ENCODE measurements at regions not wholly inside any gene's neighbourhood (a gene's known extent, or its start where the extent isn't known, plus 50 kb on each side); places are given as distances from the start of the nearest gene placed in this dataset.

DNA sequence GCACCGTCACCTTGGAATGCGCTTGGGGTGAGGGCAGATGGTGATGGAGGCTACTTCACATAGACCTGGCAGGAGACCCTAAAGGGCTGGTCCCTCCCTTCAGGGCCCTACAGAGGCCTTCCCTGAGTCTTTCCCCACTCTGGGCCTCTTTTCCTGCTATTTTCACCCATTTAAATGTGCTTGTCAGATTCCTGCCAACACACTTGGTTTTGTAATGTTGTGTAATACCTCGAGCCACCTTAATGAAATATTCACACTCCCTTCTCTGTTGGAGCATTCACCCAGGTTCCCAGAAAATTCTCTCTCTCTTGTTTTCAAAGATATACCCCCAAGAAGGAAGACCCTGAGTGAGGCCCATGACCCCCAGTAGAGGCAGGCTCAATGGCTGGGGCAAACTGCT lies 456.6 kb upstream of the DYNLRB2 start:
- no peaks in the 10 kb centered on the region for H3K27me3 Mint-ChIP-seq
- no peaks in the 10 kb centered on the region for H3K4me1 Mint-ChIP-seq (ENCODE audit: low read depth)
- no peaks in the 10 kb centered on the region for H3K36me3 Mint-ChIP-seq (ENCODE audit: low read depth)
- no peak overlapping the region for H3K27ac Mint-ChIP-seq
- no peak overlapping the region for H3K4me3 Mint-ChIP-seq
- no peaks in the 10 kb centered on the region for H3K9me3 Mint-ChIP-seq

DNA sequence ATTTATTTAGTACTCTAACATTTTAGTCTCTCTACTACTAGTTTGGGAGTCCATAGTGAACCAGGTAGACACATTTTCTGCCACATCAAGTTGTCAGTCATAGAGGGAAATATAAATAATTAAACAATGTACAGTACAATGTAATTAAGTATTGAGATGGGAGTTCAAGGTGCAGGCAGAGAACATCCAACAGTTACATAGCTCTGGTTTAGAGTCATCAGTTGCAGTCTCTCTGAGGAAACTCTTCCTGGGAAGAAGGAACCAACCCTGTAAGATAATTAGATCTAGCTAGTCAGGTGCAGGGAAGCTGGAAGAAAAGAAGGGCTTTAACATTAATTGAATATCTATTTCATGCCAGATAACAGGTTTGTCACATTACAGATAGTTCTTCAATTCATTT lies 457.9 kb upstream of the DYNLRB2 start:
- H3K36me3 Mint-ChIP-seq (ENCODE audit: low read depth), result no peaks in the 10 kb centered on the region
- no peaks in the 10 kb centered on the region for H3K27me3 Mint-ChIP-seq
- no peak overlapping the region for H3K27ac Mint-ChIP-seq
- H3K9me3 Mint-ChIP-seq, result no peaks in the 10 kb centered on the region
- no peak overlapping the region for H3K4me3 Mint-ChIP-seq
- no peaks in the 10 kb centered on the region for H3K4me1 Mint-ChIP-seq (ENCODE audit: low read depth)

DNA sequence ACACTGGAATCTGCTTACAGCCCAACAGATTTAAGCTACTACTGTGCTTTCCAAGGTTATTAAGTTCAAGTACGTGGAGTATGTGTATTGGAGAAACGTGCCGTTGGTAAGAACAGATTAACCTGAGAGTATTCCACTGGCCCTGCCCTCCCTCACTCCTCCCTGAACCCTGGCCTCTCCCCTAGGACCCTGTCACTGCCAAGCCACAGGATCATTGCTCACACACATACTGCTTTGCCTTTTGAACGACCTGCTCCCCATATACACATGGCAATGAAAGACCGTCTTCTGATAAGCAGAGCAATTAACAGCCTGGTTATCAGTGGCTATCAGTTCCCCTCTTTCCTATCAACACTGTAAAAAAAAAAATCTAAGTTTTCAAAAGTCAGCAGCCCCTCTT lies 458.9 kb upstream of the DYNLRB2 start:
- Mint-ChIP-seq H3K4me1 (ENCODE audit: low read depth) (no peaks in the 10 kb centered on the region), H3K27me3 (no peaks in the 10 kb centered on the region), H3K4me3 (no peak overlapping the region), H3K36me3 (ENCODE audit: low read depth) (no peaks in the 10 kb centered on the region), H3K9me3 (no peaks in the 10 kb centered on the region), H3K27ac (no peak overlapping the region)

DNA sequence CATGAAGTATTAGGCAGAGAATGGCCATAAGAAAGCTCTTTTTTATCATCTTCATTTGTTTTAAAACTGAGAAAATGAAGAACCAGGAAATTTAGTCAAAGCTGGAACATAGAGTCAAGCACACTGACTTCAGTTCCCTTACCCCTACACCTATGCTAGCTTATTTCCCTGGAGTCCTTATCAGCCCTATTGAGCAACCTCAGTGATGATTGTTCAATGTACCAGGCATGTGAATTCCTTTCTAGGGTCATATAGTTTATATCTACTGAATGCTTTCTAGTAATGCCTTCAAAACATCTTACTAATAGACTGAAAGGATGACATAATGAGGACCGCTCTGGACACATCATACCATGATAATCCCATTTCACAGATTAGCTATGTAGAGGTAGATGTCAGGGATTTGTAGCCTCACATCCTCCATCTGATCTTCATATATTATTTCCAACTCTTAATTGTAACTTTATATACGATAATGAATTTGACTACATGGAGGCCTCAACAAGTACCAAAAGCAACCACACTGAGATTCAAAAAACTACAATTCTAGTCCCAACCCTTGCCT lies 460.4 kb upstream of the DYNLRB2 start:
- H3K4me1 Mint-ChIP-seq (ENCODE audit: low read depth), result no peaks in the 10 kb centered on the region
- no peaks in the 10 kb centered on the region for H3K27me3 Mint-ChIP-seq
- H3K4me3 Mint-ChIP-seq, result no peak overlapping the region
- no peaks in the 10 kb centered on the region for H3K9me3 Mint-ChIP-seq
- no peaks in the 10 kb centered on the region for H3K36me3 Mint-ChIP-seq (ENCODE audit: low read depth)
- H3K27ac Mint-ChIP-seq, result no peak overlapping the region

DNA sequence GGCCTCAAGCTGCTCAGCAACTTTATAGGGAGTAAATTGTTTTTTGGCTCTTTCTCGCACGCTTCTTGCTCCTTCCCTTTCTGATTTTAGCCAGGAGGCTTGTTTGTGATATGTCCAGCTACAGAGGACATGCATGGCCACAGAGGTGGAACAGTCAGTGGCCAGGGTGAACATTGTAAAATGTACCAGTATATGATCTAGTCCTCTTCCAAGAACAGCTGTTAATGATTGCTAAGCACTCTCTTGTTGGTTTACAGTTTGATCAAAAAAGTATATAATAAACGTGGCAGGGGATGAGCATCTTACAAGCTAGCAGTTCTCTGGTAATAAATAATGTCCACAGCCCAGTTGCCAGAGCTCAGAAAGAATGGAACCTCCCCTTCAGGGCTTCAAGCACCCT lies 461.7 kb upstream of the DYNLRB2 start:
- Mint-ChIP-seq H3K4me1 (ENCODE audit: low read depth) (no peaks in the 10 kb centered on the region), H3K4me3 (no peak overlapping the region), H3K9me3 (no peaks in the 10 kb centered on the region), H3K36me3 (ENCODE audit: low read depth) (no peaks in the 10 kb centered on the region), H3K27me3 (no peaks in the 10 kb centered on the region), H3K27ac (no peak overlapping the region)

DNA sequence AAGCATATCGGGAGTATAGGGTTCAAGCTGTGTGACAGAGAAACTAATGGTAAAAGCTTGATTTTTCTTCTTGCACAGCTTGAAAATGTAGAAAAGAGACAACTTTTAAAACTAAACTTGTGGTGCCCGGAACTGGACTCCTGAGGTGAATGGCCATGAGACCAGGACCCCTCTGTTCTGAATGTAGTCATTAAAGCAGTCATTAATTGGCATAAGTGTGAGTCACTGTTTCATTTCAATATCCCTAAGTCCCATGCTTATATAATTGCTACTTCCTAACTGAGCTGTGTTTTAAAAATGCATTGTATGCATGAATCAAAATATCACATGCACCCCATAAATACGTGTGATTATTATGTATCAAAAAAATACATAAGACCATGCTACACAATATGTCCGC lies 463.1 kb upstream of the DYNLRB2 start:
- H3K36me3 Mint-ChIP-seq (ENCODE audit: low read depth), result no peaks in the 10 kb centered on the region
- H3K4me1 Mint-ChIP-seq (ENCODE audit: low read depth), result no peaks in the 10 kb centered on the region
- no peaks in the 10 kb centered on the region for H3K27me3 Mint-ChIP-seq

DNA sequence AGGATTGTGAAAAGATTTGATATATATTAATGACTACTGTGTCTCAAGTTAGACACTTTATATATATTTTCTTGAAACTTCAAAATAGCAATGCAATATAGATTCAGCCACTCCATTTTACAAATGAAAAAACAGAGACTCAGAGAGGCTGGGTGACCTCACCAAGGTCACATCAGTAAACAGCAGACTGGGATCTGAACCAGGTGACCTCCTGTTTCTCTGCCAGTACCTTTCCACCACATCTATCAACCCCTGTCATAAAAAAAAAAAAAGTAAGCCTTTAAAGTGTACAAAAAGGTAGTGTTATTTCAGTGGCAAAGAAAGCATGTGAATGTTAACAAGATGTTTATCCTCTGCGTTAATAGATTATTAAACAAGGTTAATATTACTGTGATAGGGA lies 466.5 kb upstream of the DYNLRB2 start:
- H3K4me3 Mint-ChIP-seq, result no peak overlapping the region
- no peak overlapping the region for H3K27ac Mint-ChIP-seq
- no peaks in the 10 kb centered on the region for H3K9me3 Mint-ChIP-seq
- H3K27me3 Mint-ChIP-seq, result no peaks in the 10 kb centered on the region
- H3K4me1 Mint-ChIP-seq (ENCODE audit: low read depth), result no peaks in the 10 kb centered on the region
- H3K36me3 Mint-ChIP-seq (ENCODE audit: low read depth), result no peaks in the 10 kb centered on the region

More for the DNA sequence above, 463.1 kb upstream of the DYNLRB2 start:
- Mint-ChIP-seq H3K4me3 (no peak overlapping the region), H3K27ac (no peak overlapping the region), H3K9me3 (no peaks in the 10 kb centered on the region)

DNA sequence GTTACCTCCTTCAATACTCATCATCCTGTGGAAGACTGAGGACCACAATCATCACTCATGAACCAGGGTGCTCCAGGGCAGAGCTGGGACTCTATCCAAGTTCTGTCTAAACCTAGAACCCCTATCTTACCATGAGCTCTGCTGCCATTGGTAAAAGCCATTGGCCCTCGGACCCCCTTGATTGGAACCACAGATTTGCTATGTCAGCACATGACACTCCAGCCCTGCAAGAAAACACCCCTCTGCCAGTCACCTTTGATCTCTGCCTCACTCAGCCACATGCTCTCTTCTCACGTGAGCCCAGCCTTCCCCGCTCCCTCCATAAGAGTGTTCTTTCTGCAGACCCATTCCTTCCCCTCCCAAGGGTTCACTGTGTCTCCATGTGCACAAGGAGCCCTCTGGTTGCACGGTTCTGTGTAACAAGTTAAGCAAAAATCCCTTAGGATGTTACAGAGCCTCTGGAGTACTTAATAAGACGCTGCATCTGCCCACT lies 468.8 kb upstream of the DYNLRB2 start:
- Mint-ChIP-seq H3K4me3 (no peak overlapping the region), H3K9me3 (no peaks in the 10 kb centered on the region), H3K36me3 (ENCODE audit: low read depth) (no peaks in the 10 kb centered on the region), H3K27ac (no peak overlapping the region), H3K27me3 (no peaks in the 10 kb centered on the region), H3K4me1 (ENCODE audit: low read depth) (no peaks in the 10 kb centered on the region)

DNA sequence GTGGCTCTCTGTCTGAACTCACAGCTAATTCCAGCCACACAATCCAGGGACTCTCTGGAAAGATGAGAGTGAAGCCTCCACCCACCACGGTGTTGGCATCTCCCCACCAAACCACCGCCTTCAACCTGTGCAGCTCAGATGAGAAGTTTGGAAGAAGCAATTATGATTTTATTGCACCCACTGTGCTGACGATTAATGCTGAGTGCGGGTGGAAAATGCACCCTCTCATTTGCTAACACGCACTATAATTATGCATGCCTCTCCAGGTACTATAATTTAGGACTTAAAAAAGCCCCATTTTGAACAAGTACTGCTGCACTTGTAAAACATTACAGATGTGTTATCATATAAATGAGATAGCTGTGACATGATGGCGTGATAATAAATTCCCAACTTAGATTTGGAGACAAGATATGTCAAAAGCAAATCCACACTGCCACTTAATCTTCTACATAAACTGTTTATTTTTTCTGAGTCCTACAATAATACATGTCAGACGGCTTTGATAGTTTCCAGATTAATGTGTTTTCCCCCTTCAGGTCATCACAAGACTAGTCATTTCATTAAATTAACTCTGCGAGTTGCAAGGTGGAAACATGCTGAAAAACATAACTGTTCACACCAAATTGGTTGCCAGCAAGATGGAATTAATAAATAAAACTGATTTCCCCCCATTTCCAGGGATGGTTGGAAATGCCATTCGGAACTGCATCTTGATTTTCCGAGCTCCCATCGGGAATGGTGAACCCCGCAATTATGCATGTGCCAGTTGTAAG lies 466.5 kb upstream of the MAF start:
- Mint-ChIP-seq H3K4me1 (ENCODE audit: low read depth) (no peaks in the 10 kb centered on the region), H3K27me3 (no peaks in the 10 kb centered on the region), H3K36me3 (ENCODE audit: low read depth) (no peaks in the 10 kb centered on the region), H3K9me3 (no peaks in the 10 kb centered on the region), H3K4me3 (no peak overlapping the region), H3K27ac (no peak overlapping the region)

DNA sequence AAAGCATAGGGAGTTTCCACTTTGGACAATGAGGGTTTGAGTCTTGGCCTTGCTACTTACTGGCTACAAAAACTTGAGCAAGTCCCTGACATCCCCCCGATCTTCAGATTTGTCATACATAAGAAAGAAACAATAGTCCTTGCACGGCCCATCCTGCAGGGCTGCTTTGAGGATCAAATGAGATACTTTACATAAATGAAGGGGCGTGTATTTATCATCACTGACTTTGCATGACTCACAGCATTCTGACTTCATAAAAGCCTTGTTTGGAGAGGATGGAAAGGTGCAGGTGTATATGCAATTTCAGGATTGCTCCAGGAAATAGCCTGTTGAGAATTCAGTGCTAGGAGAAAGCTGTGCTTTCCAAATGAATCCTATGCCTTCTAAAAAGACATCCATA lies 465.0 kb upstream of the MAF start:
- H3K27me3 Mint-ChIP-seq, result no peaks in the 10 kb centered on the region
- H3K36me3 Mint-ChIP-seq (ENCODE audit: low read depth), result no peaks in the 10 kb centered on the region
- H3K4me3 Mint-ChIP-seq, result no peak overlapping the region
- no peaks in the 10 kb centered on the region for H3K9me3 Mint-ChIP-seq
- H3K4me1 Mint-ChIP-seq (ENCODE audit: low read depth), result no peaks in the 10 kb centered on the region
- H3K27ac Mint-ChIP-seq, result no peak overlapping the region

DNA sequence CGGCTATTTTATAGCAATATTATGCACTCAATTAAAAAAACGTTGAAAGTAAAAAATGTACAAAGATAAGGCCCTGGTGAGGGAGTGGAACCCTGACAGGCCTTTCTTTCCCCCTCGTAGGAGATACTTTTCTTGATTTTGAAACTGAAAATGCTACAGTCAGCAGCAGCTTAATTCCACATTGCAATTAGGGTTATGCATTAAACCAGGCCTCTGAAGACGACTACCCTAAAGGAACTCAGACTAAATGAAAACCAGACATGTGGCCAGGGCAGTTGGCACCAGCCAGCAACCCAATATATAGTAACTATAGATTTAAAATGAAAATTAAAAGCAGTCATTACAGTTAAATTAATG lies 463.2 kb upstream of the MAF start:
- no peak overlapping the region for H3K27ac Mint-ChIP-seq
- no peaks in the 10 kb centered on the region for H3K36me3 Mint-ChIP-seq (ENCODE audit: low read depth)

DNA sequence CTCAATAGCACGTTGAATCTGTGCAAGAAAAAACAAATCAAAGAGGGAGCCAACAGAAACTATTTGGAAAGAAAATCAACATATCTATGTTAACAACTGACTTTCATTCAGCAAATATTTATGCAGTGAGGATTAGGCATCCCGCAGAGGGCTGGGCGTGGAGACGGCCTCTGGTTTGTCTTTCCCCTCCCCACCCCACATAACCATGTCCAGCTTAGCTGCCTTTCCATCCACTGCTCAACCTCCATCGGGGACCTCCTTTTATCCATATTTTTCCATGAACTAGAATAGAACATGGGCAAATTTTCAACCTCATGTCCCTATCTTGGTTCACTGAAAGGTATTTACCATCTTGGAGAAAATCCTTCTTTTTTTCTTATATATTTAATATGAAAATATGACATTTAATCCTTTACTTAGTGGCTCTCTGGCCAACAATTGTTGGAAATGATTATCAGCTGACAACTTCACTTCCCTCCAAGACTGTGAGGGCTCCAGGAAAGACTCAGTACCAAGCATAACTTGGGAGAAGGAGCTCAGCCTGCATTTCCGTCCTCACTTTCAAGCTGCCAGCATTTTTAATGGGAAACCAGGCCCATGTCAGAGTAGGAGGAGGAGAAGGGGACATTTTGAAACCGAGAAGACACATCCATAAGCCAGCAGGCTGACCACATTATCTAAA lies 462.6 kb upstream of the MAF start:
- Mint-ChIP-seq H3K27ac (no peak overlapping the region), H3K4me1 (ENCODE audit: low read depth) (no peaks in the 10 kb centered on the region), H3K4me3 (no peak overlapping the region), H3K9me3 (no peaks in the 10 kb centered on the region), H3K36me3 (ENCODE audit: low read depth) (no peaks in the 10 kb centered on the region), H3K27me3 (no peaks in the 10 kb centered on the region)

More for the DNA sequence above, 463.2 kb upstream of the MAF start:
- no peaks in the 10 kb centered on the region for H3K9me3 Mint-ChIP-seq
- H3K27me3 Mint-ChIP-seq, result no peaks in the 10 kb centered on the region
- no peak overlapping the region for H3K4me3 Mint-ChIP-seq
- no peaks in the 10 kb centered on the region for H3K4me1 Mint-ChIP-seq (ENCODE audit: low read depth)

DNA sequence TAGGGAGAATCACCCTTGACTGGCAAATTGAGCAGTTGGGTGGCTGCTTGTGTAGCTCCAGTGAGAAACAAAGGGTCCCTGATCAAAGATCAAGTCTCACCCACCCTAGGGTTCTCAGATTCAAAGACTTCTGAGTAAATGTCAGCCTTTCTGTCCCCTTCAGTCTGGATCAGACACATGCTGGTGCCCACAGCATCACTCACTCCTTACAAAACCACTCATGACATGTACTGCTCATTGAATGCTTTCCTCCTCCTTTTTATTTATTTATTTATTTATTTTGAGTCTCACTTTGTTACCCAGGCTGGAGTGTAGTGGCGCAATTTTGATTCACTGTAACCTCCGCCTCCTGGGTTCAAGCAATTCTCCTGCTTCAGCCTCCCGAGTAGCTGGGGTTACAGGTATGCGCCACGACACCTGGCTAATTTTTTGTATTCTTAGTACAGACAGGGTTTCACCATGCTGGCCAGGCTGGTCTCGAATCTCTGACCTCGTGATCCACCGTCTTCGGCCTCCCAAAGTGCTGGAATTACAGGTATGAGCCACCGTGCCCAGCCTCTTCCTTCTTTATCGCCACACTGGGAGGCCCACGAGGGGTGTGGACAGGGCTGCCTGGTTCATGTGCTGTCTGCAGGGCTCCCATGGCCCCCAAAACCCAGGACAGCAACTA lies 462.0 kb upstream of the MAF start:
- Mint-ChIP-seq H3K27ac (no peak overlapping the region), H3K27me3 (no peaks in the 10 kb centered on the region), H3K9me3 (no peaks in the 10 kb centered on the region), H3K36me3 (ENCODE audit: low read depth) (no peaks in the 10 kb centered on the region), H3K4me3 (no peak overlapping the region), H3K4me1 (ENCODE audit: low read depth) (no peaks in the 10 kb centered on the region)

DNA sequence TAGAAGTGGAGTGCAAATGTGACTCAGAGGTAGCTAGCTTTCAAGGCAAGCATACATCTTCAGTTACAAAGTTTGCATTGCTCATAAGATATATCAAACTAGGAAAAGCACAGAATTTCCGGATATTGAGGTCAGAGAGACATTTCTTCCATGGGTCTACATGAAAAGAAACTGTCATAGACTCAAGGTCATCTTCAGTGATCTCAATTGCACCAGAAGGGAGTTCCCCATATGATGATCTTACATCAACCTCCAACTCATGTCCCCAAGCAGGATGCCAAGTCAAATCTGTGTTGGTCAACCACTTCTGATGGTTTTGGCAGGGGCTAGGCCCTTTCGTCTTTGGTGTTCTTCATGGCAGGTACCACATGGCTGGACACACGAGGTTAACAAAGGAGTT lies 459.9 kb upstream of the MAF start:
- no peak overlapping the region for H3K27ac Mint-ChIP-seq
- H3K4me1 Mint-ChIP-seq (ENCODE audit: low read depth), result no peaks in the 10 kb centered on the region
- H3K9me3 Mint-ChIP-seq, result no peaks in the 10 kb centered on the region
- H3K27me3 Mint-ChIP-seq, result no peaks in the 10 kb centered on the region
- no peak overlapping the region for H3K4me3 Mint-ChIP-seq
- no peaks in the 10 kb centered on the region for H3K36me3 Mint-ChIP-seq (ENCODE audit: low read depth)

DNA sequence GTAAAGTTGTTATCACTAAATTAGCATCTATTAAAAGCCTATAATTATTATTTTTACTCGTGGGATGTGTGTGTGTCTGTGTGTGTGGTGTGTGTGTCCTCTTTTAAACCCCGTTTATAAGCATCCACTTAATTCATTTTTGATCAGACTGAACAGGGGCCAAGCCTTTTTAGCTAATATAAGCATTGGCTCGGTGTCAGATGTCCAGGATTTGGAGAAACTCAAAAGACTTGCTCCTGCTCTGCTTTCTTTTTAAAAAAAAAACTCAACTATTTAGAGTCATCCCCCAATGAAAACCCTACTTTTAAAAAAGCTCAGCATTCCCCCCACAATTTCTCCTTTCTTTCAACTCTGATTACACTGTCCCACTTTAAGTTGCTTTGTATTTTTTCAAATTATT lies 459.3 kb upstream of the MAF start:
- no peak overlapping the region for H3K27ac Mint-ChIP-seq
- H3K4me3 Mint-ChIP-seq, result no peak overlapping the region
- no peaks in the 10 kb centered on the region for H3K27me3 Mint-ChIP-seq
- H3K9me3 Mint-ChIP-seq, result no peaks in the 10 kb centered on the region
- no peaks in the 10 kb centered on the region for H3K36me3 Mint-ChIP-seq (ENCODE audit: low read depth)
- H3K4me1 Mint-ChIP-seq (ENCODE audit: low read depth), result no peaks in the 10 kb centered on the region
